B cell (primary cell): ENCODE measurements at regions not wholly inside any gene's neighbourhood (a gene's known extent, or its start where the extent isn't known, plus 50 kb on each side); places are given as distances from the start of the nearest gene placed in this dataset.

ENCODE experiments used
- ATAC-seq: fragments of 200-7000 bp; cut with Tn5 transposase; one replicate; pipeline ENCODE4 v1.10.0; 2021; ENCODE audit warnings: low read depth, mild to moderate bottlenecking, moderate number of reproducible peaks, moderate library complexity
- CTCF ChIA-PET: fragments of 350-600 bp; sonication (Branson Sonifier 250); formaldehyde crosslinking; loops from one replicate; lab custom pipeline; 2021; ENCODE audit warnings: antibody characterized with exemption, inconsistent platforms; lab: Charles Lee
- POLR2A ChIA-PET: fragments of 350-600 bp; sonication (Branson Sonifier 250); formaldehyde crosslinking; loops from one replicate; lab custom pipeline; 2021; ENCODE audit warnings: antibody characterized with exemption; lab: Charles Lee
- DNase-seq: peaks from one replicate; pipeline ENCODE4 v3.0.0; 2013
- H2AFZ ChIP-seq: 2 replicates; pipeline ENCODE4 v1.6.1; 2012; ENCODE audit warnings: mild to moderate bottlenecking, low read depth, low read length; ENCODE audit not compliant: insufficient read depth, poor library complexity, severe bottlenecking
- H3K27ac ChIP-seq, 2 donors: 1 replicate in 1 of 2; 2 replicates in 1 of 2; pipeline ENCODE4 v1.5.1; 2012 to 2013; ENCODE audit warnings: low read length in 2 of 2, mild to moderate bottlenecking in 2 of 2, moderate library complexity in 1 of 2
- H3K27me3 ChIP-seq, 4 experiments: fragments of 200-600 bp in 1 of 4; sonication (generic) in 1 of 4; replicated peaks in 1 of 4; 1 replicate in 2 of 4; 2 replicates in 2 of 4; pipeline versions ENCODE4 v1.6.1 to v1.7.0; 2013 to 2016; ENCODE audit warnings: low read length in 3 of 4, mild to moderate bottlenecking in 2 of 4, mixed read lengths in 1 of 4, moderate library complexity in 1 of 4; ENCODE audit not compliant: insufficient read depth in 4 of 4, control insufficient read depth in 3 of 4; ENCODE audit errors: control extremely low read depth in 1 of 4
- H3K36me3 ChIP-seq, 2 experiments: replicated peaks in 1 of 2; 1 replicate in 1 of 2; 2 replicates in 1 of 2; pipeline versions ENCODE4 v1.6.1 to v1.7.1; 2013; ENCODE audit warnings: low read length in 1 of 2; ENCODE audit not compliant: insufficient read depth in 2 of 2, control insufficient read depth in 1 of 2; ENCODE audit errors: control extremely low read depth in 1 of 2, extremely low read depth in 1 of 2
- H3K4me1 ChIP-seq, 2 donors: fragments of 200-600 bp in 1 of 2; sonication (generic) in 1 of 2; 1 replicate in 1 of 2; 2 replicates in 1 of 2; pipeline versions ENCODE4 v1.5.1 to v1.6.1; 2013 to 2017; ENCODE audit warnings: low read length in 2 of 2; ENCODE audit not compliant: control insufficient read depth in 2 of 2, insufficient read depth in 2 of 2
- H3K4me2 ChIP-seq: replicated peaks from 2 replicates; pipeline ENCODE3; 2012; ENCODE audit warnings: mild to moderate bottlenecking, low read depth, low read length; ENCODE audit not compliant: poor library complexity, severe bottlenecking
- H3K4me3 ChIP-seq, 5 experiments: fragments of 200-600 bp in 1 of 5; sonication (generic) in 1 of 5; 1 replicate in 3 of 5; 2 replicates in 2 of 5; pipeline versions ENCODE4 v1.5.1 to v1.7.0; 2011 to 2016; ENCODE audit warnings: low read length in 4 of 5, mild to moderate bottlenecking in 4 of 5, low read depth in 2 of 5, control low read depth in 1 of 5, moderate library complexity in 1 of 5; ENCODE audit not compliant: insufficient read depth in 1 of 5; ENCODE audit errors: control extremely low read depth in 1 of 5, extremely low read depth in 1 of 5
- H3K79me2 ChIP-seq: fragments of 200-600 bp; sonication (generic); one replicate; pipeline ENCODE4 v1.6.0; 2016; ENCODE audit warnings: low read length; ENCODE audit not compliant: control insufficient read depth, insufficient read depth
- H3K9ac ChIP-seq: fragments of 200-600 bp; sonication (generic); 2 replicates; pipeline ENCODE4 v1.6.1; 2017; ENCODE audit warnings: mild to moderate bottlenecking, low read length, moderate library complexity
- H3K9me3 ChIP-seq, 3 donors: one replicate each; pipeline versions ENCODE4 v1.6.1 to v1.7.1; 2013; ENCODE audit warnings: low read length in 2 of 3; ENCODE audit not compliant: control insufficient read depth in 2 of 3, insufficient read depth in 1 of 3; ENCODE audit errors: control extremely low read depth in 1 of 3
- H4K20me1 ChIP-seq: 2 replicates; pipeline ENCODE4 v1.6.0; 2012; ENCODE audit warnings: mild to moderate bottlenecking, low read length; ENCODE audit not compliant: insufficient read depth, control insufficient read depth, poor library complexity, severe bottlenecking
- H3K27ac Mint-ChIP-seq: one replicate; pipeline ENCODE4 v1.8.0; 2021; ENCODE audit warnings: mixed read lengths
- H3K27me3 Mint-ChIP-seq: one replicate; pipeline ENCODE4 v1.8.0; 2021; ENCODE audit warnings: mixed read lengths
- H3K4me1 Mint-ChIP-seq: one replicate; pipeline ENCODE4 v1.8.0; 2021; ENCODE audit warnings: mixed read lengths
- H3K4me3 Mint-ChIP-seq: one replicate; pipeline ENCODE4 v1.8.0; 2021; ENCODE audit warnings: mixed read lengths
- H3K9me3 Mint-ChIP-seq: one replicate; pipeline ENCODE4 v1.8.0; 2022; ENCODE audit warnings: mixed read lengths; ENCODE audit not compliant: insufficient read depth
- CTCF ChIP-seq: fragments of 200-600 bp; IDR thresholded peaks from one replicate; pipeline ENCODE4 v1.8.0; 2022; ENCODE audit warnings: antibody characterized with exemption, mild to moderate bottlenecking
- EZH2 ChIP-seq: IDR thresholded peaks from 2 replicates; pipeline ENCODE4 v1.6.1; 2012; ENCODE audit warnings: borderline replicate concordance, low read depth, mild to moderate bottlenecking, moderate library complexity, low read length; ENCODE audit not compliant: insufficient read depth, poor library complexity, severe bottlenecking
- WGBS: methylation state at CpG from one replicate; pipeline ENCODE4 v1.1.5; 2013; ENCODE audit warnings: missing lambda C conversion rate; ENCODE audit not compliant: insufficient coverage; 5-methylcytosine and 5-hydroxymethylcytosine counted together
- intact Hi-C: fragments of 100-400 bp; cut with micrococcal nuclease; formaldehyde crosslinking; loops from one replicate; pipeline ENCODE4 v1.10.0; 2022

GRCh38 chr10:28113202-28113601 lies 114.3 kb upstream of the ODAD2 start:
- H3K4me3 ChIP-seq = no peak overlapping the region
- Mint-ChIP-seq H3K9me3 (no peaks in the 10 kb centered on the region), H3K4me1 (no peaks in the 10 kb centered on the region), H3K4me3 (no peak overlapping the region), H3K27me3 (no peaks in the 10 kb centered on the region), H3K27ac (no peak overlapping the region)
- H3K36me3 ChIP-seq = no peaks in the 10 kb centered on the region
- CTCF ChIA-PET = no interaction called here
- no peak for DNase-seq
- H3K9ac ChIP-seq = no peak overlapping the region
- no peak for TF ChIP-seq EZH2
- no peak overlapping the region for H3K4me2 ChIP-seq
- H2AFZ ChIP-seq = no peak overlapping the region
- H3K27ac ChIP-seq = no peak overlapping the region
- intact Hi-C loops = no loop called here
- no peak for ATAC-seq
- H3K27me3 ChIP-seq = no peaks in the 10 kb centered on the region
- 80% methylated on average over 1 of the region's 3 CpGs for WGBS
- H3K4me1 ChIP-seq = no peaks in the 10 kb centered on the region
- H3K79me2 ChIP-seq = no peaks in the 10 kb centered on the region
- no peaks in the 10 kb centered on the region for H3K9me3 ChIP-seq
- POLR2A ChIA-PET = no interaction called here
- H4K20me1 ChIP-seq = no peaks in the 10 kb centered on the region

GRCh38 chr10:28111712-28112111 lies 112.8 kb upstream of the ODAD2 start:
- Histone ChIP-seq H3K4me1 (no peaks in the 10 kb centered on the region), H3K27ac (no peak overlapping the region), H3K9me3 (no peaks in the 10 kb centered on the region), H3K36me3 (no peaks in the 10 kb centered on the region), H4K20me1 (no peaks in the 10 kb centered on the region), H3K79me2 (no peaks in the 10 kb centered on the region), H3K4me2 (no peak overlapping the region), H3K27me3 (no peaks in the 10 kb centered on the region), H3K9ac (no peak overlapping the region), H2AFZ (no peak overlapping the region), H3K4me3 (no peak overlapping the region)
- CTCF ChIA-PET = no interaction called here
- WGBS = no CpG with 5 or more reads among the region's 2 CpGs
- TF ChIP-seq EZH2 (no peak), CTCF (no peak)
- POLR2A ChIA-PET = no interaction called here
- H3K27me3 Mint-ChIP-seq = no peaks in the 10 kb centered on the region
- no peak overlapping the region for H3K4me3 Mint-ChIP-seq
- H3K27ac Mint-ChIP-seq = no peak overlapping the region
- ATAC-seq (no peak), DNase-seq (no peak)
- no peaks in the 10 kb centered on the region for H3K9me3 Mint-ChIP-seq
- no peaks in the 10 kb centered on the region for H3K4me1 Mint-ChIP-seq
- intact Hi-C loops = no loop called here
